ENCODE measurements at regions not wholly inside any gene's neighbourhood (a gene's known extent, or its start where the extent isn't known, plus 50 kb on each side); places are given as distances from the start of the nearest gene placed in this dataset.
"Not testable (repeated sequence)": the region's sequence is repeated elsewhere in the genome, so short reads cannot be mapped to it uniquely, and the experiment has no call there.

- peak; percentile 78 for ATAC-seq
Measured at GRCh38 chrX:116526010-116526409, 63.2 kb upstream of the CT83 start.

DNA sequence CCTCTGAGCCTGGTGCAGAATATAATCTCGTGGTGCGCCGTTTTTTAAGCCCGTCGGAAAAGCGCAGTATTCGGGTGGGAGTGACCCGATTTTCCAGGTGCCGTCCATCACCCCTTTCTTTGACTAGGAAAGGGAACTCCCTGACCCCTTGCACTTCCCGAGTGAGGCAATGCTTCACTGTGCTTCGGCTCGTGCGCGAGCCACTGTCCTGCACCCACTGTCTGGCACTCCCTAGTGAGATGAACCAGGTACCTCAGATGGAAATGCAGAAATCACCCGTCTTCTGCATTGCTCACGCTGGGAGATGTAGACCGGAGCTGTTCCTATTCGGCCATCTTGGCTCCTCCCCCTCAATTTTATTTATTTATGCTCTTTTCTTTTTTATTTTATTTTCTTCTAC is 57.5 kb upstream of the CT83 start:
- ATAC-seq = not testable (repeated sequence)

All from esophagus mucosa (tissue), 1 donor.